ENCODE measurements at regions not wholly inside any gene's neighbourhood (a gene's known extent, or its start where the extent isn't known, plus 50 kb on each side); places are given as distances from the start of the nearest gene placed in this dataset.

DNA sequence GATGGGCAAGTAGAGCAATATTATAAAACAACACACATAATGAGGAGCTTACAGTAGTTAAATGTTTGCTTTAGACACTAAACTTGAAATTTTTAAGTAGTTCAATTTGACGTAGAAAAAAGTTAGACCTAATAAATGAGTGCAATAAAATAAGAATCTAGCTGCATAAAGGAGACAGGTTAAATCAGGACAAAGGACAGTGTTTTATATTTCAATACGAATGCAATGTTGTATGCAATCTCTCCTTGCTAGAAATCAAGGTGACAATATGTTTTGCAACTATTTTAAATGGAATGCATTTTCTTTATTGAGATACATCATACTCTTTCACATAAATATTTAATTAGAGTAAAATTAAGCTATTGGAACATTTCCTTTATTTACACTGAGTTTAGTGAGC is 267.9 kb downstream of the CASP12 start:
- TF ChIP-seq, protein P1, sequence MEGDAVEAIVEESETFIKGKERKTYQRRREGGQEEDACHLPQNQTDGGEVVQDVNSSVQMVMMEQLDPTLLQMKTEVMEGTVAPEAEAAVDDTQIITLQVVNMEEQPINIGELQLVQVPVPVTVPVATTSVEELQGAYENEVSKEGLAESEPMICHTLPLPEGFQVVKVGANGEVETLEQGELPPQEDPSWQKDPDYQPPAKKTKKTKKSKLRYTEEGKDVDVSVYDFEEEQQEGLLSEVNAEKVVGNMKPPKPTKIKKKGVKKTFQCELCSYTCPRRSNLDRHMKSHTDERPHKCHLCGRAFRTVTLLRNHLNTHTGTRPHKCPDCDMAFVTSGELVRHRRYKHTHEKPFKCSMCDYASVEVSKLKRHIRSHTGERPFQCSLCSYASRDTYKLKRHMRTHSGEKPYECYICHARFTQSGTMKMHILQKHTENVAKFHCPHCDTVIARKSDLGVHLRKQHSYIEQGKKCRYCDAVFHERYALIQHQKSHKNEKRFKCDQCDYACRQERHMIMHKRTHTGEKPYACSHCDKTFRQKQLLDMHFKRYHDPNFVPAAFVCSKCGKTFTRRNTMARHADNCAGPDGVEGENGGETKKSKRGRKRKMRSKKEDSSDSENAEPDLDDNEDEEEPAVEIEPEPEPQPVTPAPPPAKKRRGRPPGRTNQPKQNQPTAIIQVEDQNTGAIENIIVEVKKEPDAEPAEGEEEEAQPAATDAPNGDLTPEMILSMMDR (IDR thresholded peaks at IDR 0.05): no peak
- TF ChIP-seq POLR2A (IDR thresholded peaks at IDR 0.05) (no peak), POLR2AphosphoS5 (IDR thresholded peaks at IDR 0.05; ENCODE audit: insufficient read depth in 1 of 2, low read depth in 1 of 2) (no peak)
